Colonic mucosa (tissue), 4 donors: ENCODE measurements at regions not wholly inside any gene's neighbourhood (a gene's known extent, or its start where the extent isn't known, plus 50 kb on each side); places are given as distances from the start of the nearest gene placed in this dataset.
"Not testable (repeated sequence)": the region's sequence is repeated elsewhere in the genome, so short reads cannot be mapped to it uniquely, and the experiment has no call there.

ENCODE experiments used
- DNase-seq: peaks from one replicate; pipeline ENCODE4 v3.0.0-alpha.2; 2020
- H3K27ac ChIP-seq: fragments of 200-600 bp; one replicate; pipeline ENCODE4 v1.8.0; 2021
- H3K27me3 ChIP-seq: fragments of 200-600 bp; one replicate; pipeline ENCODE4 v1.8.0; 2021
- H3K36me3 ChIP-seq: fragments of 200-600 bp; one replicate; pipeline ENCODE4 v1.8.0; 2021
- H3K4me1 ChIP-seq: fragments of 200-600 bp; one replicate; pipeline ENCODE4 v1.8.0; 2021; ENCODE audit warnings: mild to moderate bottlenecking
- H3K4me3 ChIP-seq: fragments of 200-600 bp; one replicate; pipeline ENCODE4 v1.8.0; 2021
- H3K9ac ChIP-seq, 2 donors: one replicate each; pipeline ENCODE4 v1.7.0; 2013; ENCODE audit warnings: control low read depth in 2 of 2, low read depth in 2 of 2, low read length in 2 of 2
- H3K9me3 ChIP-seq: fragments of 200-600 bp; one replicate; pipeline ENCODE4 v1.8.0; 2021
- intact Hi-C: fragments of 100-400 bp; cut with DNase I; formaldehyde crosslinking; loops from one replicate; pipeline ENCODE4 v1.14.1; 2022
- TF ChIP-seq, protein P1 (sequence below): fragments of 200-600 bp; IDR thresholded peaks from one replicate; pipeline ENCODE4 v1.8.0; 2022; ENCODE audit warnings: antibody characterized with exemption, mild to moderate bottlenecking
- donor health status: healthy.
- donor health status: DM: no; HTN: no; CAD: no.
- donor health status: DM: no; HTN: no; CAD: no.

DNA sequence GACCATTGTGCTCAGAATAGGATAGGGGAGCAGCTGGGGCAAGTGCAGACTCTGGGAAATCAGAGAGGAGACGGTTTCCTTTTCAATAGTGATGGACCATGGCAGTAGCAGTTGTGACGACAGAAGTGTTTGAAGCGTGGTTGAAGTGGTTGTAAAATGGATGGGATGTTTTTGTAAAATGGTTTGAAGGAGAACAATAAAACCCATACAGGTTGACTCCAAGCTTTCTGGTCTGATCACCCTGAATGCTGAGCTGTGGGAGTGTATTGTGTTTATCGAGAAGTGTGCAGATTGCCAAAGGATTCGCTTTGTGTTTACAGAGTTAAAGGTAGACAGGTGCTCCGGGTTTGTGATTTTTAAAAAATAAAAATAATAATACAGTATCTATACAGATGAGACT, 255.2 kb upstream of the SULF2 start:
- no peak for DNase-seq
- no peak overlapping the region for H3K9ac ChIP-seq

DNA sequence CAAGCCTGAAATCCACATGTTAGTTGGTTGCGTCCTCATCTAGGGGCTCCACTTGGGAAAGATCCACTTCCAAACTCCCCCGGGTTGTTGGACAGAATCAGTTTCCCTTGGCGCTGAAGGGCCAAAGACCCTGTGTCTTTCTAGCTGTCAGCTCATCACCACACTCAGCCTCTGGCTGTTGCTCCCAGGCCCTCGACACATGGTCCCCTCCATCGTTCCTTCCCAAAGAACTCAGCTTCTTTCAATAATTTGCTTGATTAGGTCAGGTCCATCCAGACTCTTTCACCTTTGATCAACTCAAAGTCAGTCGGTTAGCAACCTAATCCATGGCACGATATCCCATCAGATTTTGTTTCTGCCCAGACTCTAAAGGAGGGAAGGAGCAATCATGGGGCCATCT, 254.8 kb upstream of the SULF2 start:
- Histone ChIP-seq H3K4me1 (no peaks in the 10 kb centered on the region), H3K36me3 (no peaks in the 10 kb centered on the region), H3K9ac (no peak overlapping the region), H3K9me3 (no peaks in the 10 kb centered on the region), H3K27ac (no peak overlapping the region), H3K27me3 (no peaks in the 10 kb centered on the region), H3K4me3 (no peak overlapping the region)
- intact Hi-C loops: no loop called here
- DNase-seq: no peak
- TF ChIP-seq, protein P1, sequence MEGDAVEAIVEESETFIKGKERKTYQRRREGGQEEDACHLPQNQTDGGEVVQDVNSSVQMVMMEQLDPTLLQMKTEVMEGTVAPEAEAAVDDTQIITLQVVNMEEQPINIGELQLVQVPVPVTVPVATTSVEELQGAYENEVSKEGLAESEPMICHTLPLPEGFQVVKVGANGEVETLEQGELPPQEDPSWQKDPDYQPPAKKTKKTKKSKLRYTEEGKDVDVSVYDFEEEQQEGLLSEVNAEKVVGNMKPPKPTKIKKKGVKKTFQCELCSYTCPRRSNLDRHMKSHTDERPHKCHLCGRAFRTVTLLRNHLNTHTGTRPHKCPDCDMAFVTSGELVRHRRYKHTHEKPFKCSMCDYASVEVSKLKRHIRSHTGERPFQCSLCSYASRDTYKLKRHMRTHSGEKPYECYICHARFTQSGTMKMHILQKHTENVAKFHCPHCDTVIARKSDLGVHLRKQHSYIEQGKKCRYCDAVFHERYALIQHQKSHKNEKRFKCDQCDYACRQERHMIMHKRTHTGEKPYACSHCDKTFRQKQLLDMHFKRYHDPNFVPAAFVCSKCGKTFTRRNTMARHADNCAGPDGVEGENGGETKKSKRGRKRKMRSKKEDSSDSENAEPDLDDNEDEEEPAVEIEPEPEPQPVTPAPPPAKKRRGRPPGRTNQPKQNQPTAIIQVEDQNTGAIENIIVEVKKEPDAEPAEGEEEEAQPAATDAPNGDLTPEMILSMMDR: no peak

More for the DNA sequence above, 255.2 kb upstream of the SULF2 start:
- no peaks in the 10 kb centered on the region for H3K9me3 ChIP-seq
- H3K27me3 ChIP-seq: no peaks in the 10 kb centered on the region
- H3K27ac ChIP-seq: no peak overlapping the region
- intact Hi-C loops: no loop called here
- H3K4me1 ChIP-seq: no peaks in the 10 kb centered on the region
- TF ChIP-seq, protein P1: no peak
- no peak overlapping the region for H3K4me3 ChIP-seq
- no peaks in the 10 kb centered on the region for H3K36me3 ChIP-seq

DNA sequence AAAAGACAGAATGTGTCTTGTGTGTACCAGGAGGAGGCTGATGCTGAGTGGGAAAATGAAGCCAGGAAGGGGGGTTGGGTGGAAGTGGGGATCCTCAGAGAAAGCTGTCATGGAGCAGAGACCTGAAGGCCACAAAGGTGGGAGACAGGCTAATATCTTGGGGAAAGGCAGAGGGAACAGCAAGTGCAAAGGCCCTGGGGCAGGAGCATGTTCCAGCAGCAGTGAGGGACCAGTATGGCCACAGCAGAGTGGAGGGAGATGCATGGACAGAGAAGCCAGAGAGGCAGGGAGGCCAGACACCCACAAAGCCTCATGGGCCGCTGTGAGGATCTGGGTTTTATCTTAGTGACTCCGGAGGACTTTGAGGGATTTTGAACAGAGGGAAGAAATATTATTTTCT, 254.2 kb upstream of the SULF2 start:
- TF ChIP-seq, protein P1: no peak
- Histone ChIP-seq H3K27ac (no peak overlapping the region), H3K36me3 (no peaks in the 10 kb centered on the region), H3K9me3 (no peaks in the 10 kb centered on the region), H3K9ac (no peak overlapping the region), H3K4me1 (no peaks in the 10 kb centered on the region), H3K27me3 (no peaks in the 10 kb centered on the region), H3K4me3 (no peak overlapping the region)
- intact Hi-C loops: no loop called here
- no peak for DNase-seq

DNA sequence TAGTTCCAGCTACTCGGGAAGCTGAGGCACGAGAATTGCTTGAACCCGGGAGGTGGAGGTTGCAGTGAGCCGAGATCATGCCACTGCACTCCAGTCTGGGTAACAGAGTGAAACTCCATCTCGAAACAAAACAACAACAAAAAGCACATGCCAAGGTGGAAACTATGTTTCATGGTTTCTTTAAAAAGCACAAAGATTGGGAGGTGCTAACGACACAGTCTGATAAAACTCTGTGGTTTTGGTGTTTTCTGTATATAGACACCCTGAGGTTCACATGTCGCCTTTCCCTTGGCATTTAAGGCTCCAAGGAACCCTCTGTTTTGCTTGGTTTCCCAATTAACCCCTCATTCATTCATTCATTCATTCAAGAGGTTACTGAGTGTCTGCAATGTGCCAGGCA, 253.4 kb upstream of the SULF2 start:
- DNase-seq: no peak
- no peak overlapping the region for H3K4me3 ChIP-seq
- no peak overlapping the region for H3K9ac ChIP-seq
- no peaks in the 10 kb centered on the region for H3K36me3 ChIP-seq
- no peaks in the 10 kb centered on the region for H3K9me3 ChIP-seq
- H3K27ac ChIP-seq: no peak overlapping the region
- no peaks in the 10 kb centered on the region for H3K4me1 ChIP-seq
- TF ChIP-seq, protein P1: no peak
- H3K27me3 ChIP-seq: no peaks in the 10 kb centered on the region
- intact Hi-C loops: no loop called here

DNA sequence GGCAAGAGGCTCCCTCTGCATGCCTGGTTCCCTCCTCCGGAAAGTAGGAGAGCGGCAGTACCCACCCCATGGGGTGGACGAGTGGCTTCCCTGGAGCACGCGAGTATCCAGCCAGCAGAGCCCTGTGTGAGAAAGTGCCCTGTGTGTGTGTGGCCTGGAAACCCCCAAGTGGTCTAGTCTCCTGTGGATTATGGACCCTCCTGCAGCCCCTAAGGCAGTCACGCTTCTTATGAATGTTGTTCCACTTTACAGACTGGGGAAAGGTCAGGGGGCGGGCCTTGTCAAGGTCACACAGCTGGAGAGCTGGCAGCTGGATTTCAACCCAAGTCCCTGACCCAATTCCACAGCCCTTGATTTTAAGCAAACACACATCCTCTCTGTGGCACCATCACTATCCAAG, 252.5 kb upstream of the SULF2 start:
- H3K36me3 ChIP-seq, intact Hi-C loops, H3K27me3 ChIP-seq, H3K9ac ChIP-seq, DNase-seq, H3K4me1 ChIP-seq, H3K9me3 ChIP-seq, H3K27ac ChIP-seq, H3K4me3 ChIP-seq: not testable (repeated sequence)

DNA sequence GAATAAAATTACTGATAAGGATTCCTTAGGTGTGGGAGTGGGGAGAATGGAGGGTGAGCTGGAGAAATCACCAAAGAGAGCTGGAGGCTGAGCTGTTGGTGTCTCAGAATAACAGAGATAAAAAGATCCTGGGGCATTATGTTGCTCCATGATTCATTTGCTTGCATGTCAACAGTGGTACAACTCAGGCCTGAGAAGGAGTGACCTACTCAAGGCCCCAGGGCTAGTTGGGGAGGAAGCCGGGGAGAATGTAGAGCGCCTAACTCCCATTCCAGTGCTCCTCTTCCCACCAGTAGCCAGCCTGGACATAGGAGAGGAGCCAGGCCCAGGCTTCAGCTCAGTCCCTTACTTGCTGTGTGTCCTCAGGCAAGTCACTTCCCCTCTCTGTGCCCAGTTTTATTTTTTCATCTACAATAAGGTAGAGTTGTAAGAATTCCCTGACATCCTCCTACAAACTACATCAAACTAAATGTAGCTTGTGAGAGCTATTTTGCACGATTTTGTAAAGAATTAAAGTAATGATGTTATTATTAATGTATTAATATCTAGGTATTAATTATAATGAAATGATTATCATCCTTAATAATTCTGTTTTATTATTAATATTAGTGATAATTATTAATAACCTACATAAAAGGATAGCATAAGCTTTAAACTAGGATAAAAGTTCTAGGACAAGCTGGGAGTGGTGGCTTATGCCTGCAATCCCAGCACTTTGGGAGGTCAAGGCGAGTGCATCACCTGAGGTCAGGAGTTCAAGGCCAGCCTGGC, 250.9 kb upstream of the SULF2 start:
- Histone ChIP-seq H3K9ac (no peak overlapping the region), H3K4me1 (no peaks in the 10 kb centered on the region), H3K27me3 (no peaks in the 10 kb centered on the region), H3K9me3 (no peaks in the 10 kb centered on the region), H3K36me3 (no peaks in the 10 kb centered on the region), H3K4me3 (no peak overlapping the region), H3K27ac (no peak overlapping the region)
- TF ChIP-seq, protein P1: no peak
- no peak for DNase-seq
- intact Hi-C loops: no loop called here
